ENCODE measurements at regions not wholly inside any gene's neighbourhood (a gene's known extent, or its start where the extent isn't known, plus 50 kb on each side); places are given as distances from the start of the nearest gene placed in this dataset.

- Histone ChIP-seq H3K14ac (ENCODE audit: insufficient read length) (no peak overlapping the region), H3K9ac (replicated peaks in 1 of 4; ENCODE audit: extremely low read depth in 1 of 4, low read depth in 3 of 4, low read length in 3 of 4) (no peak overlapping the region), H2BK20ac (ENCODE audit: low read length) (no peak overlapping the region), H3K79me1 (ENCODE audit: low read depth, low read length) (no peaks in the 10 kb centered on the region), H2AFZ (ENCODE audit: low read length) (no peak overlapping the region), H3K4me2 (ENCODE audit: insufficient read depth in 1 of 2, low read depth in 2 of 2, low read length in 2 of 2) (no peak overlapping the region), H3K27me3 (replicated peaks in 1 of 4; ENCODE audit: control insufficient read depth in 3 of 4, extremely low read depth in 1 of 4, insufficient read depth in 3 of 4, low read length in 3 of 4) (no peaks in the 10 kb centered on the region), H4K91ac (replicated peaks; ENCODE audit: insufficient read length, low read length) (no peak overlapping the region), H2BK12ac (ENCODE audit: low read depth, low read length) (no peak overlapping the region), H3K36me3 (ENCODE audit: control insufficient read depth in 2 of 4, insufficient read depth in 4 of 4, low read length in 3 of 4) (no peaks in the 10 kb centered on the region), H2BK15ac (ENCODE audit: low read length) (no peak overlapping the region), H4K5ac (ENCODE audit: insufficient read length, low read depth, low read length) (no peak overlapping the region), H2BK5ac (ENCODE audit: low read depth, low read length) (no peak overlapping the region), H3K79me2 (ENCODE audit: control insufficient read depth in 1 of 2, insufficient read depth in 2 of 2, low read length in 2 of 2) (no peaks in the 10 kb centered on the region), H3K4ac (replicated peaks; ENCODE audit: insufficient read length, low read depth, low read length) (no peak overlapping the region), H3K23ac (ENCODE audit: insufficient read length) (no peak overlapping the region), H3K4me3 (ENCODE audit: extremely low read depth in 1 of 4, insufficient read depth in 2 of 4, low read depth in 3 of 4, low read length in 4 of 4) (no peak overlapping the region), H2BK120ac (replicated peaks; ENCODE audit: low read depth, low read length) (no peak overlapping the region), H3K18ac (ENCODE audit: extremely low read depth, low read length) (no peak overlapping the region), H3K27ac (ENCODE audit: low read depth, low read length) (no peak overlapping the region), H3K23me2 (ENCODE audit: low read depth, low read length) (no peaks in the 10 kb centered on the region), H3K56ac (replicated peaks; ENCODE audit: insufficient read length, low read depth, low read length) (no peak overlapping the region), H2AK5ac (ENCODE audit: low read depth, low read length) (no peak overlapping the region), H3K9me3 (ENCODE audit: insufficient read depth in 2 of 2, low read depth in 1 of 2, low read length in 1 of 2) (no peaks in the 10 kb centered on the region), H3K4me1 (replicated peaks in 1 of 4; ENCODE audit: control insufficient read depth in 3 of 4, insufficient read depth in 4 of 4, low read length in 3 of 4) (no peaks in the 10 kb centered on the region), H4K8ac (ENCODE audit: extremely low read depth, insufficient read depth, low read length) (no peak overlapping the region), H4K20me1 (replicated peaks in 1 of 2; ENCODE audit: control insufficient read depth in 1 of 2, insufficient read depth in 2 of 2, low read length in 2 of 2) (no peaks in the 10 kb centered on the region)
- ChIA-PET CTCF (ENCODE audit: partially characterized antibody) (no interaction called here), POLR2A (ENCODE audit: partially characterized antibody) (no interaction called here)
- no peak for TF ChIP-seq CEBPB (IDR thresholded peaks at IDR 0.05; ENCODE audit: low read depth, low read length)
- TF ChIP-seq TEAD4 (IDR thresholded peaks at IDR 0.05; ENCODE audit: low read depth, low read length), result no peak
- TF ChIP-seq SP1 (IDR thresholded peaks at IDR 0.05; ENCODE audit: low read depth, low read length), result no peak
- TF ChIP-seq, protein P1, sequence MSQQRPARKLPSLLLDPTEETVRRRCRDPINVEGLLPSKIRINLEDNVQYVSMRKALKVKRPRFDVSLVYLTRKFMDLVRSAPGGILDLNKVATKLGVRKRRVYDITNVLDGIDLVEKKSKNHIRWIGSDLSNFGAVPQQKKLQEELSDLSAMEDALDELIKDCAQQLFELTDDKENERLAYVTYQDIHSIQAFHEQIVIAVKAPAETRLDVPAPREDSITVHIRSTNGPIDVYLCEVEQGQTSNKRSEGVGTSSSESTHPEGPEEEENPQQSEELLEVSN (IDR thresholded peaks at IDR 0.05), result no peak
- TF ChIP-seq FOSL1 (IDR thresholded peaks at IDR 0.05; ENCODE audit: insufficient read depth, low read depth, low read length), result no peak
- TF ChIP-seq HDAC2 (IDR thresholded peaks at IDR 0.05; ENCODE audit: borderline replicate concordance in 1 of 2, low read depth in 2 of 2, low read length in 2 of 2), result no peak
- no peak for TF ChIP-seq RAD21 (IDR thresholded peaks at IDR 0.05 in 1 of 2, conservative IDR thresholded peaks at IDR 0.05 in 1 of 2; ENCODE audit: low read depth in 2 of 2, low read length in 2 of 2)
- no peak for TF ChIP-seq EGR1 (IDR thresholded peaks at IDR 0.05; ENCODE audit: borderline replicate concordance, low read depth, low read length)
- no peak for TF ChIP-seq RBBP5 (IDR thresholded peaks at IDR 0.05; ENCODE audit: borderline replicate concordance, low read depth, low read length)
- TF ChIP-seq CHD1 (IDR thresholded peaks at IDR 0.05; ENCODE audit: low read depth, low read length), result no peak
- no peak for FAIRE-seq
- no peak for DNase-seq (ENCODE audit: low read depth in 1 of 2, low spot score in 2 of 2)
Observed at GRCh38 chr4:141473952-141474351, 162.4 kb upstream of the IL15 start.

Measured in H1 (cell line).